ENCODE measurements at regions not wholly inside any gene's neighbourhood (a gene's known extent, or its start where the extent isn't known, plus 50 kb on each side); places are given as distances from the start of the nearest gene placed in this dataset.

DNA sequence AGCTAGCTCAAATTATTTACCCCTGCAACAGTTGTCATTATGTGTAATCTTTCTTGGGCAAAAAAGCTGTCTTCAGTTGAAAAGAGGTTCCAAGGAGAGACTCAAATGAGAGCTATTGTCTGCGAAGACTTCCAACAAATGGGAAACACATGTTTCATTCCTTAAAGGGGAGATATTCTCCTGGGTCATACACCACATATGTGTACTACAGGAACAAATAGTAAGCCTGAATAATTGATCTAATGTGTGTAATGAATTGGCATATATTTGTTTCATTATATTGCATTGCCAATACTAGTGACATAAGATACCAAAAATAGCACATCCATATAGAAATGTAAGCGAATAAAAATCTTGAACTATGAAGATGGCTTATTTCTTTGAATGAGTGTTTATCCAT is 950.9 kb upstream of the NDST4 start:
- DNase-seq (ENCODE audit: low spot score in 2 of 2), result no peak
- intact Hi-C loops (cut with DNase I; ENCODE audit: low total_unique reads), result no loop called here
- 68 to 70% methylated on average over 2 of the region's 2 CpGs for WGBS, 2 donors

DNA sequence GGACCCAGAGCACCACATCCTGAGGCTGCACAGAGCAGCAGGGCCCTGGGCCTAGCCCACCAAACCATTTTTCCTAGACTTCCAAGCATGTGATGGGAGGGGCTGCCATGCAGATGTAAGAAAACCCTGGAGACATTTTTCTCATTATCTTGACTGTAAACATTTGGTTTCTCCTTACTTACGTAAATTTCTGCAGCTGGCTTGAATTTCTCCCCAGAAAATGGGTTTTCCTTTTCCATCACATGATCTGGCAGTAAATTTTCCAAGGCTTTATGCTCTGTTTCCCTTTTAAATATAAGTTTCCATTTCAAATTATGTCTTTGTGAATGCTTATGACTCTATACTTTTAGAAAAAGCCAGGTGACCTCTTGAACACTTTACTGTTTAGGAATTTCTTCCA is 945.9 kb upstream of the NDST4 start:
- 50 to 61% methylated on average over 1 of the region's 1 CpG for WGBS, 2 donors
- intact Hi-C loops (cut with DNase I; ENCODE audit: low total_unique reads), result no loop called here
- no peak for DNase-seq (ENCODE audit: low spot score in 2 of 2)
- no peak overlapping the region for H3K4me3 ChIP-seq (ENCODE audit: low read depth, poor library complexity, severe bottlenecking)
- no peak for TF ChIP-seq CTCF (IDR thresholded peaks at IDR 0.05)
- TF ChIP-seq POLR2A (IDR thresholded peaks at IDR 0.05), result no peak

More for the DNA sequence above, 950.9 kb upstream of the NDST4 start:
- H3K4me3 ChIP-seq (ENCODE audit: low read depth, poor library complexity, severe bottlenecking), result no peak overlapping the region
- TF ChIP-seq CTCF (IDR thresholded peaks at IDR 0.05) (no peak), POLR2A (IDR thresholded peaks at IDR 0.05) (no peak)

GRCh38 chr4:116058129-116058528 is 944.7 kb upstream of the NDST4 start:
- no peak for DNase-seq (ENCODE audit: low spot score in 2 of 2)
- 91% methylated on average over 1 of the region's 1 CpG for WGBS, 2 donors
- no peak overlapping the region for H3K4me3 ChIP-seq (ENCODE audit: low read depth, poor library complexity, severe bottlenecking)
- intact Hi-C loops (cut with DNase I; ENCODE audit: low total_unique reads), result no loop called here
- TF ChIP-seq POLR2A (IDR thresholded peaks at IDR 0.05) (no peak), CTCF (IDR thresholded peaks at IDR 0.05) (no peak)

DNA sequence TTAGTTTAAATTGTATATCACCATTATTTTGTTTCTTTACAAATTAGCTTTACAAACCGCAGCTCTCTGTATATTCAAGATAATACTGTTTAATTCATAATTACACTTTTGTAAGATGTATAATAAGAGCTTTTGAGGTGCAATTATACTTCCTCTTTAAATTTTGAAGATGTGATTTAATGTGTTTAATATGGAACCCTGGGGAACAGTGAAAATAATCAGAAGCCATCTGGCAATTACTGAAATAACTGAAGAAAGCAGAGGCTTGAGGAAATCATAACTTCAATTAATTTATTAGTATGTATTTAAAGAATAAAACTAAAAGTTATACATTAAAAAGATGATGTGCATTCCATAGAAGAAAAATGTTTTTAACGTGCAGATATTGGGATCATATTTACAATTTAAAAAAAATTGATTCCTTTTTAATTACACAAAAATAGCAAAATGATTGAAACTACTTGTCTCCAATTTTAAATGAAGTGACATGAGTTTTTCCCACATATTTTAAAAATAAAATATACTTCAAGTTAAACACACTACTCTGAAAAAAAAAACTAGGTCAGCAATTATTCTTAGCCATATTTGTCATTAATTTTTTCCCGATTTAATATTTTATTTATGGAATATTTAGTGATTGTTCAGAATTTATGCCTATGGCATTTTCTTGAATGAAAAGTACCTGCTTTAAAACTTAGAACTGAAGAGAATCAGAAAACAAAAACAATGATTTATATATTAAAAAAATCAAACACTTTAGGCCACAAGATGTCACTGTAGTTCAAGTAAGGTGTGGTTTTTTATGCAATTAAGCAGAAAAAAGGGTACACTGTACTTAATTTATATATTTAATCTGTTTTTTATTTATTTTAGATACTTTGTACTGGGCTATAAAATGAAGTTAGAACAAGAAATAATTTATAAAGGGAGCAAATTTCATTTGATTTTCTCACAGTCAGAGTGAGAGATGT is 942.7 kb upstream of the NDST4 start:
- TF ChIP-seq CTCF (IDR thresholded peaks at IDR 0.05) (no peak), POLR2A (IDR thresholded peaks at IDR 0.05) (no peak)
- no peak for DNase-seq (ENCODE audit: low spot score in 2 of 2)
- WGBS, 2 donors, result 55 to 60% methylated on average over 3 of the region's 3 CpGs
- intact Hi-C loops (cut with DNase I; ENCODE audit: low total_unique reads), result no loop called here
- no peak overlapping the region for H3K4me3 ChIP-seq (ENCODE audit: low read depth, poor library complexity, severe bottlenecking)

GRCh38 chr4:116027311-116027710 is 913.9 kb upstream of the NDST4 start:
- no peak for DNase-seq (ENCODE audit: low spot score in 2 of 2)
- intact Hi-C loops (cut with DNase I; ENCODE audit: low total_unique reads), result no loop called here
- WGBS, 2 donors, result 70 to 78% methylated on average over 2 of the region's 2 CpGs
- no peak for TF ChIP-seq POLR2A (IDR thresholded peaks at IDR 0.05)
- TF ChIP-seq CTCF (IDR thresholded peaks at IDR 0.05), result no peak
- no peak overlapping the region for H3K4me3 ChIP-seq (ENCODE audit: low read depth, poor library complexity, severe bottlenecking)

Data from lower leg skin (tissue), 4 donors.